ACC112 (cell line): ENCODE measurements at regions not wholly inside any gene's neighbourhood (a gene's known extent, or its start where the extent isn't known, plus 50 kb on each side); places are given as distances from the start of the nearest gene placed in this dataset.

Experiments used
- H2AFZ ChIP-seq: fragments of 200-600 bp; sonication (generic); one replicate; pipeline ENCODE4 v1.6.0; 2017; ENCODE audit warnings: antibody characterized with exemption, low read length; ENCODE audit not compliant: unreplicated experiment
- H3K27ac ChIP-seq: fragments of 200-600 bp; sonication (generic); 2 replicates; pipeline ENCODE4 v1.5.1; 2014; ENCODE audit warnings: low read depth, mild to moderate bottlenecking, antibody characterized with exemption, low read length, moderate library complexity
- H3K27me3 ChIP-seq: fragments of 200-600 bp; sonication (generic); 2 replicates; pipeline ENCODE4 v1.6.1; 2014; ENCODE audit warnings: mild to moderate bottlenecking, antibody characterized with exemption, low read length, moderate library complexity, mixed read lengths; ENCODE audit not compliant: insufficient read depth
- H3K36me3 ChIP-seq: fragments of 200-600 bp; sonication (generic); 2 replicates; pipeline ENCODE4 v1.6.1; 2016; ENCODE audit warnings: mild to moderate bottlenecking, antibody characterized with exemption, low read length, moderate library complexity, mixed read lengths; ENCODE audit not compliant: insufficient read depth
- H3K4me1 ChIP-seq: fragments of 200-600 bp; sonication (generic); one replicate; pipeline ENCODE4 v1.6.1; 2016; ENCODE audit warnings: low read length, mixed read lengths; ENCODE audit not compliant: insufficient read depth, unreplicated experiment, control insufficient read depth
- H3K4me3 ChIP-seq: fragments of 200-600 bp; sonication (generic); 2 replicates; pipeline ENCODE4 v1.5.1; 2014; ENCODE audit warnings: mild to moderate bottlenecking, low read depth, low read length
- H3K79me2 ChIP-seq: fragments of 200-600 bp; sonication (generic); one replicate; pipeline ENCODE4 v1.6.0; 2016; ENCODE audit warnings: low read length; ENCODE audit not compliant: control insufficient read depth, unreplicated experiment, insufficient read depth

- H3K36me3 ChIP-seq: no peaks in the 10 kb centered on the region
- peaks cover 96% of the 10 kb centered on the region for H3K79me2 ChIP-seq
- H2AFZ ChIP-seq: no peak overlapping the region
- no peaks in the 10 kb centered on the region for H3K27me3 ChIP-seq
- peaks cover 56% of the 10 kb centered on the region for H3K4me1 ChIP-seq
- no peak overlapping the region for H3K4me3 ChIP-seq
- no peak overlapping the region for H3K27ac ChIP-seq
Measured at GRCh38 chr17:77377710-77378235, 237.0 kb downstream of the SEC14L1 start.

DNA sequence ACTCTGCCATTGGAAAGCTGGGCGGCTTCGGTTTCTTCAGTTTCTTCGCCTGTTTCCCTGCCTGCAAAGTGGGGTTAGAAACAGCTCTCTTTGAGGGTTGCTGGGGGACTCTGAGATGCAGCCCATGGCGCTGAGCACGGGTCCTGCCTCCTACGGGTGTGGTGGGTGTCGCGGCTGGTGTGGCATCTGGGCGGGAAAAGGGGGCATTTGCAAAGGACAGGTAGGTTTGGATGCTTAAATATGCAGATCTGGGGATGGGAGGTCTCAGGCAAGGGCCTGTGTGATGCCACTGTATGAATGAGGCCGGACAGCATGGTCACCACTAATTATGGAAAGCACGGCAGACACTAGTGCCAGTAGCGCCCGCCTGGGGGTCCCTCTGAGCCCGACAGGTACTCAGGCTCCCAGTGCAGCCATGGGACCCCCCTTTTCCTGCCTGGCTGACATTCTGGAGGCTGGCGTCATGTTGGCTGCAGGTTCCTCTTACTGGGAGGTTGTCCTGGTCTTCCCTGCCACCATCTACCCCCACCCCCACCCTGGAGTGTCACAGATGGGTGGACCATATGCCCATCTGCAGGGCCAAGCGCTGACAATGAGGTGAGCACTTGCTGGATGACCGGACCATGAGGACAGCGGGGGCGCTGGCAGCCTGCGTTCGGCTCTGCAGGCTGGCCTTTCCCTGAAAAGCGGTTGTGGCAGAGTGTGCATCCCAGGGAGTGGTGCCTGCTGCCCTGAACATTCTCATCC, 237.7 kb downstream of the SEC14L1 start:
- H3K36me3 ChIP-seq: no peaks in the 10 kb centered on the region
- no peak overlapping the region for H3K4me3 ChIP-seq
- no peak overlapping the region for H3K27ac ChIP-seq
- peaks cover 63% of the 10 kb centered on the region for H3K4me1 ChIP-seq
- H2AFZ ChIP-seq: no peak overlapping the region
- H3K79me2 ChIP-seq: peaks cover 97% of the 10 kb centered on the region
- no peaks in the 10 kb centered on the region for H3K27me3 ChIP-seq

GRCh38 chr17:77379065-77379428, 238.3 kb downstream of the SEC14L1 start:
- Histone ChIP-seq H3K4me1 (peaks cover 69% of the 10 kb centered on the region), H3K36me3 (no peaks in the 10 kb centered on the region), H3K4me3 (no peak overlapping the region), H3K27me3 (no peaks in the 10 kb centered on the region), H2AFZ (no peak overlapping the region), H3K79me2 (peaks cover 97% of the 10 kb centered on the region), H3K27ac (no peak overlapping the region)

DNA sequence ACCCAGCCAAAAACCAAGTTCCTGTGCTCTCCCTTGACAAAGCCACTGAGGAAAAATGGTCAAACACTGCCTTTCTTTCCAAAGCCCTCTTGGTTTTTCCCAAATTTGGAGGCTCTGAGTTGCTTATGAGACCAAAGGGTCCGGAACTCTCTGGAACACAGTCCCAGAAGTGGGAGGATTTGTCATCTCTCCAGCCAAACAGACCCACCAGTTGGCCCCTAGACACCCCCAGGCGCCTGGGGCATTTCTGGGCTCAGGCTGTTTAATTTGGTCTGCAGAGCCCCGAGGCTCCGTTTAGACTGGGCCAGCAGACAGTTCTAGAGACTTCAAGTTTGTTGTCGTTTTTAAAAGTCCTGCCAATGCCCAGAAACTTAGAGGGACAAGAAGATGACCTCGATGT, 239.1 kb downstream of the SEC14L1 start:
- Histone ChIP-seq H3K27me3 (no peaks in the 10 kb centered on the region), H3K4me3 (no peak overlapping the region), H3K4me1 (peaks cover 71% of the 10 kb centered on the region), H2AFZ (no peak overlapping the region), H3K27ac (no peak overlapping the region), H3K79me2 (peaks cover 97% of the 10 kb centered on the region), H3K36me3 (no peaks in the 10 kb centered on the region)

DNA sequence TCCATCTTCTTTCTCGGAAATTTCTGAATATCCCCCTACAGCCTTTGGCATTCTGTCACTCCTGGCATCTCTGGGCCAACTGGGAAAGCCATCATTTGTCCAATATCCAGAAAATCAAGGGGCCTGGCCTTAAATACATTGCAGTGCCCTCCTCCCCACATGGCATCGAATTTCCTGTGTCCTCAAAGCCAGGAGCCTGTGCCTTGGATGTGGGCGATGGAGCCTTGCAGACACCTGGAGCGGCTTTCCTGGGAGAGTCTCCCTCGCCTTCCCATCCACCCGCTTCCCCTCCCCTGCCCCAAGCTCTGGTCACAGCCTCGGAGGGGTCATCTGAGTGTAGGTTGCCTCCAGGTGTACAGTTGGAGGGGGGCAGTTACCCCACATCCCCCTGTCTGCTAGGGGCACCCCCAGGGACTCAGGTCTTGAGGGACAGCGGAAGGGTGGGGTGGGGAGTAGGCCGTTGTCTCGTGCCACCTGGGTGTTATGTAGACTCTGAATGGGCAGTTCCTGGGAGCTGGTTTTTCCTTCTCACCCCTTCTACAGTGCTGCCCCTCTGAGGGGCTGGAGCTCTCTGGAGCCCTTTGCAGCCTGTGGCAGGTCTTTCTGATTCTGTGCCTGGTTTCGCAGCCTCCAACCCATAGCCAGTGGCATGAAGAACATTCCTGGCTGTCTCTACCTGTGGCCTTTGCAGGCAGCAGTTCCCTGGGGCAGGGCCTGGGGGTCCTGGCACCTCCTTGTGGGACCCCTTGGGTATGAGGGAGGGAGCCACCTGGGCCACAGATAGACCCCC, 239.8 kb downstream of the SEC14L1 start:
- Histone ChIP-seq H3K4me1 (peaks cover 71% of the 10 kb centered on the region), H3K4me3 (no peak overlapping the region), H3K27me3 (no peaks in the 10 kb centered on the region), H3K27ac (no peak overlapping the region), H3K79me2 (peaks cover 94% of the 10 kb centered on the region), H3K36me3 (no peaks in the 10 kb centered on the region), H2AFZ (no peak overlapping the region)

DNA sequence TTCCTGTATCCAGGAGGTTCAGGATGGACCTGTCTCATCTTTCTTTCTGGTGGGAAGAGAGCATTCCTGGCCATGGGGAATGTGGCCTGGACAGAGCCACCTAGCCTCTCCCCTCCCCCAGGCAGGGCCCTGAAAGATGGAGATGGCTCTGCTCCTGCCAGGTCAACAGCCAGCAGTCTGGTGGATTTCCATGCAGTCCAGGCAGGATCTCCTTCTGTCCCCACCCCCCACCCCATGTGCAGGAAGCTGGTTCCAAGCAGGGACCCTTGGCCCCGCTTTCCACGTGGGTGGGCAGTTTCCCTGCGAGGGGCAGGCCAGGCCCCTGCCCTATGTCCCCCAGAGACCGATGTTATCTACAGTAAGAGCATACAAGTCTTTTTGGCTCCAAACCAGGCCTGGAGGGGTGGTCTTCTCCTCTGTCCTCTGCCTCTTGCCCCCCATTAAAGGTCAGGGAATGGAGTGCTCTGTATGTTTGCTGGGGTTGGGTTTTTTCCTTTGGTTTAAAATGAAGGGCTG, 240.5 kb downstream of the SEC14L1 start:
- H3K36me3 ChIP-seq: no peaks in the 10 kb centered on the region
- H3K27me3 ChIP-seq: no peaks in the 10 kb centered on the region
- H3K4me1 ChIP-seq: peaks cover 71% of the 10 kb centered on the region
- peaks cover 94% of the 10 kb centered on the region for H3K79me2 ChIP-seq
- H3K4me3 ChIP-seq: no peak overlapping the region
- no peak overlapping the region for H3K27ac ChIP-seq
- no peak overlapping the region for H2AFZ ChIP-seq

DNA sequence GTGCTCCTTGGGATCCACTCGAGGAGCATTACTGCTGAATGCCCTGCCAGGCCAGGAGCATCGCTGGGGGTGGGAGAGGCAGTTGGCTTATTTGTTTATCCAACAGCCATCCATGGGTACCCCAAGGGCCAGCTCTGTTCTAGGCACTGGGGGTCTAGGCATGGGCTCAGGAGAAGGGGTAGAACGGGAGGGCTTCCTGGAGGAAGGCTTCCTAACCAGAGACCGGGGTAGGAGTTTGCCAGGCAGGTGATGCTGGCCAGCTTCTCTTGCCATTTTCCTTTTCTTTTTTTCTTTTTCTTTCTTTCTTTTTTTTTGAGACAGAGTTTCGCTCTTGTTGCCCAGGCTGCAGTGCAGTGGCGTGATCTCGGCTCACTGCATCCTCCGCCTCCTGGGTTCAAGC, 241.0 kb downstream of the SEC14L1 start:
- Histone ChIP-seq H3K27ac (no peak overlapping the region), H3K79me2 (peaks cover 94% of the 10 kb centered on the region), H3K36me3 (no peaks in the 10 kb centered on the region), H2AFZ (no peak overlapping the region), H3K4me1 (peaks cover 73% of the 10 kb centered on the region), H3K4me3 (no peak overlapping the region), H3K27me3 (no peaks in the 10 kb centered on the region)

DNA sequence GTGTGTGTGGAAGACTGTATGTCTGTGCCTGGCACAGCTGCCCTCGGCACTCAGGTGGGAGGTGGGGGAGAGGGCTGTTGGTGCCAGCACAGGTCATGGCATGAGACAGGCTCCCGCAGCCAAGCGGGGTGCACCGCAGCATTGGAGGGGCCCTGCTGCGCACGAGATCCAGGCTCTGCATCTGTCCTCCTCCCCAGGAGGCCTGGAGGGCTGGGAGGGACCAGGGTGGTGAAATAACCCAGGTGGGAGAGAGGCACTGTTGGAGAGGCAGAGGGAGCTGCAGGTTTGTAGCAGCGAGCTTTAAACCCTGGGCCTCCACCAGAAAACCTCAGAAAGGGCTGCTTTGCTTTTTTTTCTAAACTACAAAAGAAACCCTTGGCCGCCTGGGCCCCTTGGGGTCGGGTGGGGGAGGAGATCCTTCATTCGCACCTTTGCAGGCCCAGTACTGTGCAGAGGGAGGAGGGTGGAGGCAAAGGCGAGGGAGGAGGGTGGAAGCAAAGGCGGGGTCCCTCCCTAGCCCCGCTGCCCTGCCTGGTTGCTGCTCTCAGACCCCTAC, 241.7 kb downstream of the SEC14L1 start:
- no peak overlapping the region for H2AFZ ChIP-seq
- H3K4me3 ChIP-seq: no peak overlapping the region
- H3K27ac ChIP-seq: 0 out of 2 replicates have a peak overlapping the region, but pooled peaks have one; percentile 15
- H3K79me2 ChIP-seq: peaks cover 94% of the 10 kb centered on the region
- H3K4me1 ChIP-seq: peaks cover 79% of the 10 kb centered on the region
- no peaks in the 10 kb centered on the region for H3K36me3 ChIP-seq
- H3K27me3 ChIP-seq: no peaks in the 10 kb centered on the region

- Histone ChIP-seq H3K4me1 (peaks cover 82% of the 10 kb centered on the region), H3K27me3 (no peaks in the 10 kb centered on the region), H3K79me2 (peaks cover 93% of the 10 kb centered on the region), H3K4me3 (no peak overlapping the region), H2AFZ (no peak overlapping the region), H3K27ac (0 out of 2 replicates have a peak overlapping the region, but pooled peaks have one; percentile 15), H3K36me3 (no peaks in the 10 kb centered on the region)
Measured at GRCh38 chr17:77382966-77383612, 242.3 kb downstream of the SEC14L1 start.
